K562 (cell line): ENCODE measurements at regions not wholly inside any gene's neighbourhood (a gene's known extent, or its start where the extent isn't known, plus 50 kb on each side); places are given as distances from the start of the nearest gene placed in this dataset.

Experiments used
- ATAC-seq: fragments of 200-7000 bp; cut with Tn5 transposase; 3 replicates; pipeline ENCODE4 v1.9.1; 2020; ENCODE audit warnings: moderate library complexity
- BruUV-seq: library from RNA; stranded (reverse); fragments of 400-500 nt; replicated peaks from 2 replicates; lab custom pipeline; 2021; lab: Mats Ljungman, UMichigan
- CTCF ChIA-PET: fragments of 300-600 bp; formaldehyde crosslinking; extraction: SDS; loops from one replicate; lab custom pipeline; 2021; ENCODE audit warnings: low intra/inter-chr PET ratio; lab: Yijun Ruan, JAX
- POLR2A ChIA-PET: fragments of 300-600, 350-650 bp; sonication (Branson Sonifier 250); formaldehyde crosslinking; extraction: SDS; loops from one replicate; lab custom pipeline; 2021; ENCODE audit warnings: antibody characterized with exemption, inconsistent platforms; lab: Yijun Ruan, JAX
- DNase-seq, 4 experiments: peaks; one replicate each; pipeline versions ENCODE4 v3.0.0 to v3.0.0-alpha.2; 2011 to 2018; ENCODE audit warnings: low spot score in 3 of 4, mixed read lengths in 3 of 4; ENCODE audit errors: extremely low read depth in 1 of 4
- FAIRE-seq: peaks from 2 replicates; lab custom pipeline; 2011; peaks lifted over from hg19 to GRCh38; lab: Jason Lieb, UNC
- H2AFZ ChIP-seq: 2 replicates; pipeline ENCODE4 v1.6.0; 2011; ENCODE audit warnings: low read depth, low read length, control low read depth, inconsistent platforms
- H3K27ac ChIP-seq: fragments of 200-600 bp; 3 replicates; pipeline ENCODE4 v1.8.0; 2011; ENCODE audit warnings: low read depth, mild to moderate bottlenecking, control low read depth, inconsistent platforms, low read length, moderate library complexity, mixed read lengths; ENCODE audit errors: extremely low read depth
- H3K27me3 ChIP-seq, 2 experiments: fragments of 300-600 bp in 1 of 2; 2 replicates in 1 of 2; 3 replicates in 1 of 2; pipeline versions ENCODE4 v1.6.0 to v1.8.0; 2011; ENCODE audit warnings: inconsistent platforms in 2 of 2, low read length in 2 of 2, mild to moderate bottlenecking in 1 of 2, mixed read lengths in 1 of 2, moderate library complexity in 1 of 2; ENCODE audit not compliant: control insufficient read depth in 2 of 2, insufficient read depth in 2 of 2
- H3K36me3 ChIP-seq: fragments of 300-600 bp; 3 replicates; pipeline ENCODE4 v1.8.0; 2011; ENCODE audit warnings: mild to moderate bottlenecking, low read length, inconsistent platforms; ENCODE audit not compliant: control insufficient read depth, insufficient read depth
- H3K4me1 ChIP-seq, 2 experiments: fragments of 200-600 bp in 1 of 2; replicated peaks in 1 of 2; 2 replicates in 1 of 2; 3 replicates in 1 of 2; pipeline versions ENCODE4 v1.5.1 to v1.8.0; 2011; ENCODE audit warnings: inconsistent platforms in 2 of 2, low read length in 2 of 2, mild to moderate bottlenecking in 1 of 2, mixed read lengths in 1 of 2, moderate library complexity in 1 of 2; ENCODE audit not compliant: control insufficient read depth in 2 of 2, insufficient read depth in 2 of 2
- H3K4me2 ChIP-seq: 2 replicates; pipeline ENCODE4 v1.6.1; 2011; ENCODE audit warnings: low read length, control low read depth, inconsistent platforms, mixed read lengths; ENCODE audit not compliant: insufficient read depth
- H3K4me3 ChIP-seq: fragments of 200-600 bp; sonication (generic), shearing (Covaris generic); 2 replicates; pipeline ENCODE4 v1.5.1; 2016; ENCODE audit warnings: control low read depth, inconsistent platforms
- H3K79me2 ChIP-seq: fragments of 200-600 bp; 3 replicates; pipeline ENCODE4 v1.8.0; 2011; ENCODE audit warnings: low read length, inconsistent platforms; ENCODE audit not compliant: control insufficient read depth, insufficient read depth
- H3K9ac ChIP-seq, 2 experiments: 2 replicates each; pipeline versions ENCODE4 v1.6.0 to v1.6.1; 2011; ENCODE audit warnings: low read depth in 2 of 2, low read length in 2 of 2, control low read depth in 1 of 2, inconsistent platforms in 1 of 2, mild to moderate bottlenecking in 1 of 2, mixed read lengths in 1 of 2; ENCODE audit not compliant: insufficient read depth in 1 of 2
- H3K9me1 ChIP-seq: one replicate; pipeline ENCODE4 v1.6.0; 2011; ENCODE audit warnings: inconsistent platforms, mild to moderate bottlenecking, low read length, moderate library complexity; ENCODE audit not compliant: control insufficient read depth, insufficient read depth
- H3K9me3 ChIP-seq: replicated peaks from 2 replicates; pipeline ENCODE4 v1.5.1; 2011; ENCODE audit warnings: low read depth, low read length, inconsistent platforms; ENCODE audit not compliant: control insufficient read depth, insufficient read depth
- H4K20me1 ChIP-seq: replicated peaks from 2 replicates; pipeline ENCODE4 v1.6.1; 2011; ENCODE audit warnings: low read length, inconsistent platforms, mixed read lengths; ENCODE audit not compliant: control insufficient read depth, insufficient read depth
- CBX1 ChIP-seq: sonication (generic); IDR thresholded peaks from 2 replicates; pipeline ENCODE4 v1.6.1; 2016; ENCODE audit warnings: antibody characterized with exemption, low read depth, mild to moderate bottlenecking
- CBX3 ChIP-seq, 2 experiments: IDR thresholded peaks; 1 replicate in 1 of 2; 2 replicates in 1 of 2; pipeline ENCODE4 v1.6.1; 2012; ENCODE audit warnings: inconsistent platforms in 2 of 2, low read length in 2 of 2, borderline replicate concordance in 1 of 2, control low read depth in 1 of 2
- CBX5 ChIP-seq: IDR thresholded peaks from 2 replicates; pipeline ENCODE4 v1.6.1; 2014; ENCODE audit warnings: low read depth, borderline replicate concordance
- CEBPB ChIP-seq: fragments of 450-650 bp; IDR thresholded peaks from 2 replicates; pipeline ENCODE4 v1.6.1; 2016; ENCODE audit warnings: missing genetic modification characterization, missing compliant biosample characterization
- CREM ChIP-seq: IDR thresholded peaks from 2 replicates; pipeline ENCODE4 v1.6.1; 2014; ENCODE audit warnings: antibody characterized with exemption, low read depth
- DACH1 ChIP-seq: fragments of 450-650 bp; IDR thresholded peaks from 2 replicates; pipeline ENCODE4 v1.6.1; 2018; ENCODE audit not compliant: partially characterized antibody
- DIDO1 ChIP-seq: fragments of 450-650 bp; IDR thresholded peaks from 2 replicates; pipeline ENCODE4 v1.6.1; 2016; ENCODE audit warnings: low read depth, missing biosample characterization, missing genetic modification characterization
- JUN ChIP-seq, 2 experiments: sonication (generic) in 1 of 2; formaldehyde crosslinking in 1 of 2; IDR thresholded peaks; 2 replicates each; pipeline versions ENCODE4 v1.6.1 to v1.8.0; 2012 to 2022; ENCODE audit warnings: borderline replicate concordance in 2 of 2, mild to moderate bottlenecking in 2 of 2, improper control_type of control experiment in 1 of 2, low read depth in 1 of 2, low read length in 1 of 2, missing genetic modification reagents in 1 of 2
- MCM2 ChIP-seq: fragments of 450-650 bp; IDR thresholded peaks from 2 replicates; pipeline ENCODE4 v1.6.1; 2017; ENCODE audit warnings: low read depth, mild to moderate bottlenecking
- MEIS2 ChIP-seq: fragments of 450-650 bp; IDR thresholded peaks from 2 replicates; pipeline ENCODE4 v1.6.1; 2014; ENCODE audit warnings: mild to moderate bottlenecking; ENCODE audit not compliant: partially characterized antibody
- PKNOX1 ChIP-seq: fragments of 450-650 bp; IDR thresholded peaks from 2 replicates; pipeline ENCODE4 v1.6.1; 2016
- POLR2AphosphoS5 ChIP-seq: IDR thresholded peaks from 2 replicates; pipeline ENCODE4 v1.6.1; 2011; ENCODE audit warnings: mild to moderate bottlenecking, low read depth, low read length, moderate library complexity; ENCODE audit not compliant: control insufficient read depth, insufficient read depth
- RBM25 ChIP-seq: fragments of 200-400 bp; formaldehyde crosslinking; IDR thresholded peaks from 2 replicates; pipeline ENCODE4 v1.6.1; 2018; ENCODE audit warnings: low read length, low read depth, moderate library complexity; ENCODE audit not compliant: severe bottlenecking
- SAP30 ChIP-seq: fragments of 200-600 bp; sonication (generic); IDR thresholded peaks from 2 replicates; pipeline ENCODE4 v1.6.1; 2012; ENCODE audit warnings: borderline replicate concordance, low read depth, mild to moderate bottlenecking, moderate library complexity, low read length, control low read depth, inconsistent platforms; ENCODE audit not compliant: insufficient read depth, poor library complexity, severe bottlenecking
- ZBTB9 ChIP-seq: fragments of 450-650 bp; formaldehyde crosslinking; IDR thresholded peaks from 2 replicates; pipeline ENCODE4 v1.4.0; 2020; ENCODE audit warnings: mild to moderate bottlenecking, moderate library complexity
- ZC3H11A ChIP-seq: IDR thresholded peaks from 2 replicates; pipeline ENCODE4 v1.6.1; 2012; ENCODE audit warnings: low read depth, low read length, improper control_type of control experiment
- ZNF253 ChIP-seq: fragments of 250-450 bp; sonication (Bioruptor Pico); conservative IDR thresholded peaks from 2 replicates; pipeline ENCODE4 v1.6.1; 2021; ENCODE audit warnings: mild to moderate bottlenecking
- ZNF740 ChIP-seq, 3 experiments: fragments of 200-800 bp in 1 of 3; sonication (Bioruptor generic) in 1 of 3; sonication (generic) in 1 of 3; formaldehyde crosslinking in 1 of 3; IDR thresholded peaks; 2 replicates each; pipeline versions ENCODE4 v1.6.1 to v1.8.0; 2016 to 2022; ENCODE audit warnings: mild to moderate bottlenecking in 2 of 3, missing compliant biosample characterization in 2 of 3, missing genetic modification characterization in 2 of 3, missing genetic modification reagents in 1 of 3
- ZNF77 ChIP-seq: fragments of 250-450 bp; sonication (Bioruptor Pico); IDR thresholded peaks from 2 replicates; pipeline ENCODE4 v1.5.0; 2020
- ZNF79 ChIP-seq: fragments of 250-450 bp; sonication (Bioruptor Pico); IDR thresholded peaks from 2 replicates; pipeline ENCODE4 v1.4.0; 2020; ENCODE audit warnings: low read depth, mild to moderate bottlenecking, moderate library complexity
- WGBS: fragments of 100-300 bp; shearing (Covaris generic); methylation state at CpG from one replicate; pipeline ENCODE4 v1.1.6; 2016; ENCODE audit warnings: low coverage, mixed read lengths; ENCODE audit not compliant: insufficient coverage; ENCODE audit errors: missing lambda C conversion rate; 5-methylcytosine and 5-hydroxymethylcytosine counted together
- in situ Hi-C: fragments of 300-500 bp; cut with MboI; formaldehyde crosslinking; loops from 4 replicates; pipeline ENCODE4 v1.15.0; 2018; ENCODE audit warnings: inconsistent platforms, mixed read lengths
- intact Hi-C: fragments of 100-400 bp; cut with micrococcal nuclease; formaldehyde crosslinking; loops from 2 replicates; pipeline ENCODE4 v1.14.2; 2022

- no peak for TF ChIP-seq RBM25
- peak; percentile 13; the same call in 1 of the 2 replicates for TF ChIP-seq PKNOX1
- TF ChIP-seq ZC3H11A: no peak
- 0 out of 2 replicates have a peak, but pooled peaks have one; percentile 20 for TF ChIP-seq CREM
- TF ChIP-seq JUN (IDR thresholded peaks at IDR 0.05; ENCODE audit: borderline replicate concordance, low read depth, low read length): 0 out of 2 replicates have a peak, but pooled peaks have one; percentile 30
- TF ChIP-seq JUN (CRISPR knock-in tag; IDR thresholded peaks at IDR 0.05; ENCODE audit: borderline replicate concordance): no peak
- TF ChIP-seq POLR2AphosphoS5: no peak
- peak; percentile 49 for TF ChIP-seq MEIS2
- TF ChIP-seq DACH1: peak; percentile 21
- TF ChIP-seq SAP30: no peak
- peak; percentile 67 for TF ChIP-seq CEBPB (tag)
These were observed 167.7 kb downstream of the VAPA start (continued) for GRCh38 chr18:10081492-10081891.

- no peak overlapping the region for H3K27ac ChIP-seq
- ATAC-seq (no peak), FAIRE-seq (no peak), DNase-seq (no peak)
- peaks cover 9 to 29% of the 10 kb centered on the region in 2 experiments; a peak in 4 of 5 replicates for H3K27me3 ChIP-seq
- BruUV-seq: no TSS peak
- intact Hi-C loops: no loop called here
- H3K4me1 ChIP-seq: peaks cover under 1 to 10% of the 10 kb centered on the region in 2 experiments; a peak in 3 of 5 replicates
- H4K20me1 ChIP-seq: no peaks in the 10 kb centered on the region
- WGBS: 0% methylated on average over 4 of the region's 4 CpGs
- no peaks in the 10 kb centered on the region; the same call in 1 of the 2 replicates for H3K9me3 ChIP-seq
- no peaks in the 10 kb centered on the region for H3K9me1 ChIP-seq
- H3K36me3 ChIP-seq: no peaks in the 10 kb centered on the region
- H3K4me3 ChIP-seq: no peak overlapping the region
- no peak overlapping the region for H3K4me2 ChIP-seq
- in situ Hi-C loops: no loop called here
- CTCF ChIA-PET: no interaction called here
- POLR2A ChIA-PET: interaction anchor here (0.6 kb wide), 1 partner anchor 10 kb away, joined by 3 read pairs; no protein-coding TSS in a partner anchor
- H3K79me2 ChIP-seq: no peaks in the 10 kb centered on the region
- H2AFZ ChIP-seq: no peak overlapping the region
- H3K9ac ChIP-seq: no peak overlapping the region
- TF ChIP-seq CBX1: no peak
- TF ChIP-seq ZBTB9 (CRISPR knock-in tag): no peak
- no peak for TF ChIP-seq ZNF77 (CRISPR knock-in tag)
- no peak for TF ChIP-seq DIDO1
- TF ChIP-seq ZNF79 (CRISPR knock-in tag): no peak
- no peak for TF ChIP-seq MCM2
- TF ChIP-seq ZNF740 (CRISPR knock-in tag; IDR thresholded peaks at IDR 0.05): no peak
- no peak for TF ChIP-seq ZNF740 (tag; IDR thresholded peaks at IDR 0.05)
- no peak for TF ChIP-seq CBX3 (IDR thresholded peaks at IDR 0.05; ENCODE audit: borderline replicate concordance in 1 of 2, low read length in 2 of 2)
- no peak for TF ChIP-seq CBX5
- no peak for TF ChIP-seq ZNF253 (CRISPR knock-in tag)
These were observed 171.6 kb downstream of the VAPA start for GRCh38 chr18:10085416-10085815.
